Esophagus muscularis mucosa (tissue), 3 donors: ENCODE measurements at regions not wholly inside any gene's neighbourhood (a gene's known extent, or its start where the extent isn't known, plus 50 kb on each side); places are given as distances from the start of the nearest gene placed in this dataset.

ENCODE experiments used
- CTCF ChIP-seq, 3 experiments: fragments of 200-600 bp in 2 of 3; fragments of 450-650 bp in 1 of 3; sonication (generic) in 2 of 3; IDR thresholded peaks; one replicate each; pipeline ENCODE4 v1.5.1; 2017 to 2019; ENCODE audit warnings: antibody characterized with exemption in 3 of 3, mild to moderate bottlenecking in 2 of 3, moderate library complexity in 1 of 3
- POLR2AphosphoS5 ChIP-seq, 2 donors: sonication (generic); formaldehyde crosslinking; IDR thresholded peaks; one replicate each; pipeline ENCODE4 v1.6.1; 2017; ENCODE audit warnings: antibody characterized with exemption in 2 of 2

DNA sequence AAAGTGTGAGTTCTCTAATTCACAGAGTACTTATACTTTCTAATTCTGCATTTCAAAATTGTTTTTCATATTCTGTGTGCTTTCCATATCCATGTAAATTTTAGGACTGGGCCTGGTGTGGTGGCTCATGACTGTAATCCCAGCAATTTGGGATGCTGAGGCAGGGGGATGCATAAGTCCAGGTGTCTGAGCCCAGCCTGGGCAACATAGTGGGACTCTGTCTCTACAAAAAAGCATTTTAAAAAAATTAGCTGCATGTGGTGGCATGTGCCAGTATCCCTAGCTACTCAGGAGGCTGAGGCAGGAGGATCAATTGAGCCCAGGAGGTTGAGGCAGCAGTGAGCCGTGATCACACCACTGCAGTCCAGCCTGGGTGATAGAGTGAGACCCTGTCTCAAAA lies 382.6 kb upstream of the AKR1E2 start:
- no peak for TF ChIP-seq CTCF (IDR thresholded peaks at IDR 0.05)
- no peak for TF ChIP-seq POLR2AphosphoS5 (IDR thresholded peaks at IDR 0.05)
